SK-N-MC (cell line): ENCODE measurements at regions not wholly inside any gene's neighbourhood (a gene's known extent, or its start where the extent isn't known, plus 50 kb on each side); places are given as distances from the start of the nearest gene placed in this dataset.
"Not testable (repeated sequence)": the region's sequence is repeated elsewhere in the genome, so short reads cannot be mapped to it uniquely, and the experiment has no call there.

Experiments
- EZH2 ChIP-seq: fragments of 200-600 bp; sonication (generic); IDR thresholded peaks from one replicate; pipeline ENCODE4 v1.6.1; 2017; ENCODE audit warnings: antibody characterized with exemption
- POLR2AphosphoS5 ChIP-seq: IDR thresholded peaks from 2 replicates; pipeline ENCODE4 v1.6.1; 2012; ENCODE audit warnings: mild to moderate bottlenecking, low read depth, low read length, borderline replicate concordance

DNA sequence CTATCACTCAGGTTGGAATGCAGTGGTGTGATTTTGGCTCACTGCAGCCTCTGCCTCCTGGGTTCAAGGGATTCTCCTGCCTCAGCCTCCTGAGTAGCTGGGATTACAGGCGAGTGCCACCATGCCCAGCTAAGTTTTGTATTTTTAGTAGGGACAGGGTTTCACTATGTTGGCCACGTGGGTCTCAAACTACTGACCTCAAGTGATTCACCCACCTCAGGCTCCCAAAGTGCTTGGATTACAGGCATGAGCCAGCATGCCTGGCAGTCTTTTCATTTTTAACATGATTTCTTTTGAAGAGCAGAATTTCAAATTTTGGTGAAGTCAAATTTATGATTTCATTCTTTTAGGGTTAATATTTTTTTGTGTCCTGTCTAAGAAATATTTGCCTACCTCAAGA lies 217.4 kb downstream of the BUB3 start:
- TF ChIP-seq POLR2AphosphoS5, EZH2: not testable (repeated sequence)
